ENCODE measurements at regions not wholly inside any gene's neighbourhood (a gene's known extent, or its start where the extent isn't known, plus 50 kb on each side); places are given as distances from the start of the nearest gene placed in this dataset.
"Not testable (repeated sequence)": the region's sequence is repeated elsewhere in the genome, so short reads cannot be mapped to it uniquely, and the experiment has no call there.

- H3K27ac ChIP-seq: no peak overlapping the region
Observed at GRCh38 chr3:73192036-73192738, 130.7 kb downstream of the EBLN2 start.

GRCh38 chr3:73193943-73194342 lies 132.5 kb downstream of the EBLN2 start:
- not testable (repeated sequence) for H3K27ac ChIP-seq

More at GRCh38 chr3:73192036-73192738, 130.7 kb downstream of the EBLN2 start:
- TF ChIP-seq CTCF (conservative IDR thresholded peaks at IDR 0.05): peak; percentile 35

GRCh38 chr3:73197187-73197586 lies 135.7 kb downstream of the EBLN2 start:
- TF ChIP-seq CTCF (conservative IDR thresholded peaks at IDR 0.05): no peak
- H3K27ac ChIP-seq: no peak overlapping the region

GRCh38 chr3:73203101-73203500 lies 141.6 kb downstream of the EBLN2 start:
- no peak overlapping the region for H3K27ac ChIP-seq
- no peak for TF ChIP-seq CTCF (conservative IDR thresholded peaks at IDR 0.05)

GRCh38 chr3:73203633-73204032 lies 142.2 kb downstream of the EBLN2 start:
- H3K27ac ChIP-seq: no peak overlapping the region
- no peak for TF ChIP-seq CTCF (conservative IDR thresholded peaks at IDR 0.05)

- no peak overlapping the region for H3K27ac ChIP-seq
- no peak for TF ChIP-seq CTCF (conservative IDR thresholded peaks at IDR 0.05)
Observed at GRCh38 chr3:73204841-73205240, 143.4 kb downstream of the EBLN2 start.

- no peak for TF ChIP-seq CTCF (conservative IDR thresholded peaks at IDR 0.05)
- no peak overlapping the region for H3K27ac ChIP-seq
Observed at GRCh38 chr3:73206030-73206429, 144.6 kb downstream of the EBLN2 start.

- TF ChIP-seq CTCF (conservative IDR thresholded peaks at IDR 0.05): no peak
- H3K27ac ChIP-seq: no peak overlapping the region
Observed at GRCh38 chr3:73207946-73208440, 146.5 kb downstream of the EBLN2 start.
